NOMO-1 treated with DMSO at 0.1 percent for 48 hours (cell line): ENCODE measurements at regions not wholly inside any gene's neighbourhood (a gene's known extent, or its start where the extent isn't known, plus 50 kb on each side); places are given as distances from the start of the nearest gene placed in this dataset.
A peak's percentile ranks its signal among the peaks of the same experiment; 100 is the strongest.
"Not testable (repeated sequence)": the region's sequence is repeated elsewhere in the genome, so short reads cannot be mapped to it uniquely, and the experiment has no call there.

Source experiments
- DNase-seq: peaks from one replicate; lab custom pipeline; 2025; ENCODE audit not compliant: unreplicated experiment; lab: John Stamatoyannopoulos, UW

DNA sequence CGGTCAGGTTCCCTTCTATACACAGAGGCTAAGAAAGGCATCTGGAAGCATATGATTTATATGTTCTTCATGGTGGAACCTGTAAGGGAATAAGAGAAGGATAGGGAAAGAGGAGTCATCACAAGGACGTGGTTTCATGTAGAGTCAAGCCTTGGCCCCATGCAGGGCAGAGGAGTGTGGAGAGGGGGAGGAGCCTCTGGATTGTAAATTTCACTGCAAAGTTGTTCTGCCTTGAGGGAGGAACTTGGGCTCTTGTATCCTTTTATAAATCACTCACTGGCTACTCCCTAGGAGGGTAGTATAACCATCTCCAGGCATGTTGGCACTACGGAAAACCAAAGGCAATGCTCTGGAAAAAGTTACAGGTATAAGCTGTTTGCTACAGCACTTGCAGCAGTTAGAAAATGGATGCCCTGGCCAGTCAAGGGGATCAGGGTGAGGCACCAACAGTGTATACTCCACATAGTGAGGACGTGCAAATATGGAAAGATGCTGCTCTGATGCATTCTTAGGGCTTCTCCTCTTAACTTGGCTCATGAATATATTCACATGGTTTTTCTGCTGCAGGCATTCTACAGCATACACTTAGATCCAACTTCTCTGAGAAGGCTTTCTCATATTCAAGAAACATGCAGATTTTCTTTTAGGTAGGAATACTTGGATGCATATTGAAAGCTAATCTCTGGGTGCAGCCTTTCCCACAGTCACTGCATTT lies 60.3 kb upstream of the ZNF81 start:
- DNase-seq: no peak

DNA sequence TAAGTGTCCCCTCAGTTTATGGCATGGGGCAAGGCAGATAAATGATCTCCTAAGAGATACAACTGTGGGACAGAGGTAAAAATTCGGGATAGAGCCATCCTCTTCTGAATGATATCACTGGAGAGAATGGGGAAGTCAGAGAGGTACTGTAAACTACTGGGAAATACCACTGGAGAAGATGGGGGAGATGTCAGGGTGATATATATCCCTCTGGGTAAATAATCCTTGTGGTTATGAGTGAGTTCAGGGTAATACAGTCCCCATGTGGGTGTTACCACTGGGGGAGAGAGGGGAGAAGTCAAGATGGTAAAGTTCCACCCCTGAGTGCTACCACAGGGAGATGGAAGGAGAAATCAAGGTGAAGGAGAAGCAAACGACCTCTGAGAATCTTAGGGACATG lies 63.9 kb upstream of the ZNF81 start:
- DNase-seq: no peak

DNA sequence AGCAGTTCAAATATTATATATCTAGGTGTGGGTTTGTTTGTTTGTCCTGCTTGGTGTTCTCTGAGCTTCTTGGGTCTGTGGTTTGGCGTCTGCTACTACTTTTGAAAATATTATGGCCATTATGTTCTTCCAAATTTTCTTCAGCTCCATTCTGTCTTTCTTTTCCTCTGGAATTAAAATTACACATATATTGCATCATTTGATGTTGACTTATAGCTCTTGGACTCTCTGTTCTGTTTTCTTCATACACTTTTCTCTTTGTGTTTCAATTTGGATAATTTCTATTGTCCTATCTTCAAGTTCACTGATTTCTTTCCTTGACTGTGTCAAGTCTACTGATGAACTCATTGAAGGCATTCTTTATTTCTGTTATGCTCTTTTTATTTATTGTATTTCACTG lies 65.2 kb upstream of the ZNF81 start:
- no peak for DNase-seq

DNA sequence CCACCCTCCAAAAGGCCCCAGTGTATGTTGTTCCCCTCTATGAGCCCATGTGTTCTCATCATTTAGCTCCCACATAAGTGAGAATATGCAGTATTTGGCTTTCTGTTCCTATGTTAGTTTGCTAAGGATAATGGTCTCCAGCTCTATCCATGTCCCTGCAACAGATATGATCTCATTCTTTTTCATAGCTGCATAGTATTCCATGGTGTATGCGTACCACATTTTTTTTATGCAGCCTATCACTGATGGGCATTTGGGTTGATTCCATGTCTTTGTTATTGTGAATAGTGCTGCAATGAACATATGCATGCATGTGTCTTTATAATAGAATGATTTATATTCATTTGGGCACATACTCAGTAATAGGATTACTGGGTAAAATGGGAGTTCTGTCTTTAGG lies 73.9 kb upstream of the ZNF81 start:
- DNase-seq: not testable (repeated sequence)

DNA sequence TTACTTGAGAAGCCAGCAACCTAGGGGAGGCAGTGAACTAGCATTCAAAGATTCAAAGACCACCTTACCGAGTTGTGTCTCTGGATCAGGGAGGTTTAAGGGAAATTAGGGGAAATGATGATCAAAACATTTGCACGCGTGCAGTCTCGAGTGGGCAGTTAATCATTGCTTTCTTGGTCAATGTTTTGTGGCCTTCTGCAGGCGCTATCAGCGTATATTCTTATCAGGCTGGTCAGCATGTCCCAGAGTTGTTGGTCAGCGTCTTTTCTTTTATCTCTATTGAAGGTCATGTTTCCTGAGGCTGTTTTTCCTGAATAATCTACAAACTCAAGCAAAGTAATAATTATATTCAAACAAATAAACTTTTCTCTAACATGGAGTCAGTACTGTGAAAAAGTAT lies 84.0 kb upstream of the ZNF81 start:
- no peak for DNase-seq

DNA sequence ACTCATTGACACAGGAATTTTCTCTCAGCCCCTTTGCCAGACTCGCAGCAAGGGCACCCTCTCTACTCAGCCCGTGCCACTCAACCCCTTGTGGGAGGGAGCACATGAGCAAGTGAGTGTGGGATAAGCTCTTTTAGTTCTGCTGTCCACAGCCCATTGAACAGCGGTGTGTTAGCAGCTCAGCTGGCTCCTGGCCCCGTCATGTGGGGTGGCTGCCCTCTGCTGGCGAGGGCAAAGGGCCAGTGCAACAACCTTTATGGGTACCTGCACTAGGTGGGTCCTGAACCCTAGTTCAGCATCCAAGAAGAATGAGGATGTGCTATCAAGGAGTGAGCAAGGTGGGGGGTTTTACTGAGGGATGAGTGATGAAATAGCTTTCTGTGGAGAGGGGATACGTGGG lies 85.0 kb upstream of the ZNF81 start:
- DNase-seq: no peak

DNA sequence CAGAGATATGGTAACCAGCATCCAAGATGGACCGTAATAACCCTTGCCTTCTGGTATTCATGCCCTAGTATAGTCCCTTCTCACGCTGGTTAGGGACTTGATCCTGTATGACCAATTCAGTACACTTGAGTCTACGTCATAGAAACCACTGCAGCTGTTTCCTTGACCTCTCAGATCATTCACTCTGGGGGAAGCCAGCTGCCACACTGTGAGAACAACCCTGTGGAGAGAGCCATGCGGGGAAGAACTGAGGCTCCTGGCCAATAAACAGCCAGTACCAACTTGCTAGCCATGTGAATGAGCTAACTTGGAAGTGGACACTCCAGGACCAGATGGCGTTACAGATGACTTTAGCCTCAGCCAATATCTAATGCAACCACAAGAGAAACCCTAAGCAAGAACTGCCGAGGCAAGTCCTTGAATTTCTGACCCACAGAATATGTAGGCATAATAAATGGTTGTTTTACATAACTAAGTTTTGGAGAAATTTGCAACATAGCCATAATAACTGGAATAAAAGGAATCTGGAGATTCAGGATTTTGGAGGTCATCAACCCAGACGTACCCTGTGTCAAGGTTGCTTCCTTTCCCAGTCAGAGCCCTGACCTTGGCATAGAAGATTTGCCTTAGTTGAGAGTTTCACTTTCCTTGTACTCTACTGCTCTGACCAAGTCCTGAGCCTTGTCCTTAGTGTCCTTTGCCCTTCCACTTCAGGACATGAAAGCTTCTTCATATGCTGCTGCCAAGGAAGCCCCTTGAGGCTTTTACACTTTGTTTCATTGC lies 87.3 kb upstream of the ZNF81 start:
- DNase-seq: no peak

DNA sequence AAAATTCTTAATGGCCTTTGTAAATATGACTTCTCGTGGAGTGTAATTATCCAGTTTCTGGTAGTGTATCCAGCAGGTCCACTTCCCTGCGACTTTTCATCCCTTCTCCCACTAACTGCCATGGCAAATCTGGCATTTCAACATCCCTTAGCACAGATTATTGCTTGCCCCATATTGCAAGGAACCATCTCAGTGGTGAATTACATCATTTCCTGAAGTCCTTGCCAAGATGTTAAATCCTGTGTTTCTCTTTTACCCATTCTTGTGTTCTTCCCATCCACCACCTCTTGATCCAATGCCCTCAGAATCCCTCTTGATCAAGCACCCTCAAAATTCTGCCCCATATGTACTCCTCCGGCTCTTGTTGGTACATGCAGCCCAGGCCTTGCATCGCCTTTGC lies 88.1 kb upstream of the ZNF81 start:
- no peak for DNase-seq

DNA sequence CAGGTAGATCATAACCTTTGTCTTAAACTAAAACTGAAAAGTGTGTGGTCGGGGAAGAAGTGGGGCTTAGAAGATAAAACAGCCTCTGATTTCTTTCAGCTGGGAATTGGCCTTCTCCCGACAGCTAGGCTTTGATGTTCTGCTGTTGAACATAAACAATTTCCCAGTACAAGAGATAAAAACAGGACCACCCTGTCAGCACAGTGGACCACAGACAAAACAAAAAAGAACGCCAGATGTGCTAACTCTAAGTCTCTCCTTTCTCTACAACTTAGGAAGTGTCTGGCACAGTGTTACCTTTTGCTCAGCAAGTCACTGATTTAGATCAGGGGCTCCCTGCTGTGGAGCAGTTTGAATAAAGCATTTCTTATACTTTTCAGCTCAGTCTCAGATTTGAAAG lies 87.5 kb upstream of the UXT start:
- DNase-seq: no peak

DNA sequence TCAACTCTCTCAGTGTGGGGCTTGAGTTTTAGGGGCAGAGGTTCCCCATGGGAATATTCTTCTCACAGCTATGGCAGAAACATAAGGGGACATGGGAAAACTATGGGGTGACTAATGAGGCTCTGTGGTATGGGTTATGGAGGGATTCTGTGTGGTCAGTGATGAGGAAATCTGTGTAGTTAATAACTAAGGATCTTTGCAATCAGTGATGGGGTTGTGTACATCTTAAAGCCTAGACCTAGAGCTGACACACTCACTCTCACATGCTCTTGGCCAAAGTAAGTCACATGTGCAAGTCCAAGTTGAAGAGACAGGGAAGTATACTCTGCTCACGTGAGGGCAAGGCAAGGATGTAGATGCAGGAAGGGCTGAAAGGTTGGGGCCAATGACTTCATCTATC lies 86.4 kb upstream of the UXT start:
- no peak for DNase-seq

DNA sequence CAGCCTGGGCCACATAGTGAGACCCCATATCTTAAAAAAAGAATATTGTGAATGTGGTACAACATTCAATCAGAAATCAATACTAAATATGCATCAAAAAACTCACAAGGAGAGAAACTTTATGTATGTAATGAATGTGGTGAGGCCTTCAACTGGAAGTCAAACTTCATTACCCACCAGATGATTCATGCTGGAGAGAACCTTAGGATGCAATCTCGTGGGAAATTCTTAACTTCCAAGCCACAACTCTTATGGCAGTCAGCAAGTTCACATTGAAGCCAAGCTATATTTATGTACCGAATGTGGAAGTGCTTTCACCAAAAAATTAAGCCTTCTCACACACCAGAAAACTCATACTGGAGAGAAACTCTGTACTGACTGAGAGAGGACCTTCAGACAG lies 84.5 kb upstream of the UXT start:
- DNase-seq: peak; percentile 8

DNA sequence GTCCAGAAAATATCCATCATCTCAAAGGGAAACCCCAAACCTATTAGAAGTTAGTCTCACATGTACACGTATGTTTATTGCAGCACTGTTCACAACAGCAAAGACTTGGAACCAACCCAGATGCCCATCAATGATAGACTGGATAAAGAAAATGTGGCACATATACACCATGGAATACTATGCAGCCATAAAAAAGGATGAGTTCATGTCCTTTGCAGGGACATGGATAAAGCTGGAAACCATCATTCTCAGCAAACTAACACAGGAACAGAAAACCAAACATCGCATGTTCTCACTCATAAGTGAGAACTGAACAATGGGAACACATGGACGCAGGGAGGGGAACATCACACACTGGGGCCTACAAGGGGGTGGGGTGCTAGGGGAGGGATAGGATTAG lies 79.9 kb upstream of the UXT start:
- DNase-seq: not testable (repeated sequence)

DNA sequence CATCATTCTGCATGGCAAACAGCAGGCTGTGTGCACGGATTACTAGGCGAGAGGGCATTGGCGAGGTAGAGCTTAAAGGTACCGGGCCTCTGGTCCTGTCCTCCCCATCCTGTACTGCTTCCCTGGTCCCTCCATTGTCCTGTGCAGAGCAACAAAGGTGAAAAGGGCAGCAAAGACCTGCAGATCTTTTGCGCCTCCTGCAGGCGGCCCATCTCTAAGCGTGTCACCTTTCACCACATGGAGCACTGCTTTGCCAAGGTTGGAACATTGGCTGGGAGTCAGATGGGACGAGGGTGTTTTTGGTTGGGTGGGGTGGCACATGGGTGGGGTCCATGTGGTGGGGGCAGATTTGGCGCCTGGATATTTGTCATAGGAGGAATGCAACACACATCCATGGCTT lies 64.7 kb upstream of the UXT start:
- no peak for DNase-seq

DNA sequence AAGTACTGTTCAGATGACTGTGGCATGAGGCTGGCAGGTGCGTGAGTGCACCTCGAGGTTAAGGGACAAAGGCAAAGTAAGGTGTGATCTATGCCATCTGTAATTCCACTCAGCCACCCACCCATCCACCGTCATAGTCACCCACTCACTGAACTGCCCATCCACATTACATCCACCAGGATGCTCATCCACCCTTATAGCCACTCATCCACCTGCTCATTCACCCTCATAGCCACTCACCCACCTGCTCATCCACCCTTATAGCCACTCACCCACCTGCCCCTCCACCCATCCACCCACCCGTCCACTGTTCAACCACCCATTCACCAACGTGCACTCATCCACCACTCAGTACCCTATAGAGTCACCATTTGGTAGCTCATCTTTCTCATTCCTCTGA lies 64.1 kb upstream of the UXT start:
- DNase-seq: no peak

DNA sequence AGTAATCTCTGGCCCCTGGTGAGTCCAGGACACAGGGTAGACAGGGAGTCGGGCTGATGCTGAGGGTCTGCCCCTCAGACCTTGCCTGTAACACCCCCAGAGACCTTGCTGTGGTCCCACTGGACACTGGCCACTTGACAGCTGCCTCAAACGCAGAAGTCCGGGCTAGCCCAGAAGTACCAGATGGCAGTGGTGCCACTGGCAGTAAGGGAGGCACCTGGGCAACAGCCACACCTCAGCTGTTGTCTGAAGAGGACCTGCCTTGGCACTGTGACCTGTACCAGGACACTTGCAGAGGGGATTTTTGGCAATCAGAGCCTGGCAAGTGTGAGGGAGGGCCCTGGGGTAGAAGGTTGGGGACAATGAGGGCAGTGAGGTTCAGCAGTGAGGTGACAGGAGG lies 63.3 kb upstream of the UXT start:
- no peak for DNase-seq

DNA sequence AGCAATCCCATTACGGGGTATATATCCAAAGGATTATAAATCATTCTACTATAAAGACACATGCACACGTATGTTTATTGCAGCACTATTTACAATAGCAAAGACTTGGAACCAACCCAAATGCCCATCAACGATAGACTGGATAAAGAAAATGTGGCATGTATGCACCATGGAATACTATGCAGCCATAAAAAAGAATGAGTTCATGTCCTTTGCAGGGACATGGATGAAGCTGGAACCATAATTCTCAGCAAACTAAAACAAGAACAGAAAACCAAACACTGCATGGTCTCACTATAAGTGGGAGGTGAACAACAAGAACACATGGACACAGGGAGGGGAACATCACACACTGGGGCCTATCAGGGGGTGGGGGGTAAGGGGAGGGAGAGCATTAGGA lies 56.1 kb upstream of the UXT start:
- DNase-seq: not testable (repeated sequence)

DNA sequence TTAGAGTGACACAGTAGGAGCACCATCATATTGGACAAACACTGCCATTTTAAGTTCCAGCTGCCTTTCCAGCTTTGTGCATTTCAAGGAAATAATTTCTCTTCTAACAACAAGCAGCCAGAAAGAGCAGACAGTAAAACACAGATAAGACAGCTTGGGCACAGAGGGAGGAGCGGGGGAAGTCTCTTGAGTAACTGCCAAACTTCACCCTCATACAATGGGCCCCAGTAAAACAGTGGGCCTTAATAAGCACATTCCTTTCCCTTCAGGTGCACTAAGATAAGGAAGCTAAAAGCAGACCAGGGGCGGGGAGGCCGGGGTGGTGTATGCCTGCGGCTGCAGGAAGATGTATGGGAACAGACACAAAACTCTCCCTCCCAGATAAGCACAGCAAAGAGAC lies 53.7 kb upstream of the UXT start:
- not testable (repeated sequence) for DNase-seq

DNA sequence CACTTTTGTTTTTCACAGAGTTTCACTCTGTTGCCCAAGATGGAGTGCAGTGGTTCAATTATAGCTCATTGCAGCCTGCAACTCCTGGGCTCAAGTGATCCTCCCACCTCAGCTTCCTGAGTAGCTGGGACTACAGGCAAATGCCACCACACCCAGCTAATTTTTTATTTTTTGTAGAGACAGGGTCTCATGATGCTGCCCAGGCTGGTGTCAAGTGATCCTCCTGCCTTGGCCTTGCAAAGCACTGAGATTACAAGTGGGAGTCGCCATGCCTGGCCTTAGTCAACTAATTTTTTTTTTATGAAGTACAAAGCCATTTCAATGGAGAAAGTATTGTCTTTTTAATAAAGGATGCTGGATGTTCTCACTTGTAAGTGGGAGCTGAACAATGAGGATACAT lies 51.3 kb upstream of the UXT start:
- DNase-seq: no peak
